GM23338 (cell line): ENCODE measurements at regions not wholly inside any gene's neighbourhood (a gene's known extent, or its start where the extent isn't known, plus 50 kb on each side); places are given as distances from the start of the nearest gene placed in this dataset.

Source experiments
- ATAC-seq: fragments of 200-7000 bp; cut with Tn5 transposase; 3 replicates; pipeline ENCODE4 v1.9.1; 2020
- DNase-seq: peaks from one replicate; pipeline ENCODE4 v3.0.0-alpha.2; 2015; ENCODE audit warnings: low spot score
- H2AFZ ChIP-seq: fragments of 200-600 bp; sonication (generic); 2 replicates; pipeline ENCODE4 v1.8.0; 2016; ENCODE audit warnings: antibody characterized with exemption, mild to moderate bottlenecking, moderate library complexity
- H3F3A ChIP-seq: fragments of 200-600 bp; sonication (generic); replicated peaks from 2 replicates; pipeline ENCODE4 v1.8.0; 2017; ENCODE audit warnings: antibody characterized with exemption, mixed run types, low read depth
- H3K27ac ChIP-seq: fragments of 200-600 bp; sonication (generic); 2 replicates; pipeline ENCODE4 v1.6.1; 2016; ENCODE audit warnings: low read depth
- H3K27me3 ChIP-seq: fragments of 200-600 bp; sonication (generic); 2 replicates; pipeline ENCODE4 v1.8.0; 2016; ENCODE audit warnings: mild to moderate bottlenecking, mixed run types, moderate library complexity; ENCODE audit not compliant: insufficient read depth
- H3K36me3 ChIP-seq: fragments of 200-600 bp; sonication (generic); 2 replicates; pipeline ENCODE4 v1.8.0; 2016; ENCODE audit warnings: mild to moderate bottlenecking; ENCODE audit not compliant: insufficient read depth
- H3K4me1 ChIP-seq: fragments of 200-600 bp; sonication (generic); 2 replicates; pipeline ENCODE4 v1.8.0; 2016; ENCODE audit warnings: mild to moderate bottlenecking, moderate library complexity; ENCODE audit not compliant: insufficient read depth
- H3K4me2 ChIP-seq: fragments of 200-600 bp; sonication (generic); 2 replicates; pipeline ENCODE4 v1.7.1; 2017; ENCODE audit warnings: mixed run types
- H3K4me3 ChIP-seq: fragments of 200-600 bp; sonication (generic); 2 replicates; pipeline ENCODE4 v1.6.1; 2016; ENCODE audit warnings: mixed run types
- H3K79me2 ChIP-seq: fragments of 200-600 bp; sonication (generic); replicated peaks from 2 replicates; pipeline ENCODE4 v1.8.0; 2017; ENCODE audit warnings: mild to moderate bottlenecking; ENCODE audit not compliant: insufficient read depth
- H3K9me2 ChIP-seq: fragments of 200-600 bp; sonication (generic); 2 replicates; pipeline ENCODE4 v1.8.0; 2017; ENCODE audit not compliant: insufficient read depth
- H4K20me1 ChIP-seq: fragments of 200-600 bp; sonication (generic); replicated peaks from 2 replicates; pipeline ENCODE4 v1.8.0; 2017; ENCODE audit warnings: mild to moderate bottlenecking; ENCODE audit not compliant: insufficient read depth
- H3K27ac Mint-ChIP-seq: 2 replicates; pipeline ENCODE4 v1.8.0; 2020; ENCODE audit warnings: inconsistent platforms, mild to moderate bottlenecking, moderate library complexity, mixed read lengths
- H3K27me3 Mint-ChIP-seq: 3 replicates; pipeline ENCODE4 v1.8.0; 2022; ENCODE audit warnings: low read depth, mild to moderate bottlenecking, moderate library complexity, mixed read lengths, inconsistent platforms; ENCODE audit not compliant: insufficient read depth, poor library complexity
- H3K36me3 Mint-ChIP-seq: 3 replicates; pipeline ENCODE4 v1.8.0; 2021; ENCODE audit warnings: low read depth, mild to moderate bottlenecking, inconsistent platforms, moderate library complexity, mixed read lengths
- H3K4me1 Mint-ChIP-seq: 3 replicates; pipeline ENCODE4 v1.8.0; 2020; ENCODE audit warnings: mild to moderate bottlenecking, inconsistent platforms, mixed read lengths
- H3K4me3 Mint-ChIP-seq: 3 replicates; pipeline ENCODE4 v1.8.0; 2021; ENCODE audit warnings: moderate library complexity, mild to moderate bottlenecking, inconsistent platforms, mixed read lengths
- H3K9me3 Mint-ChIP-seq: 3 replicates; pipeline ENCODE4 v1.8.0; 2020; ENCODE audit warnings: moderate library complexity, mild to moderate bottlenecking, inconsistent platforms, mixed read lengths
- CREB1 ChIP-seq: fragments of 250-450 bp; sonication (Bioruptor Pico); IDR thresholded peaks from 2 replicates; pipeline ENCODE4 v1.5.0; 2020; ENCODE audit warnings: low read depth, mild to moderate bottlenecking, moderate library complexity
- ETS1 ChIP-seq: IDR thresholded peaks from 2 replicates; pipeline ENCODE4 v1.6.1; 2016; ENCODE audit warnings: antibody characterized with exemption
- EZH2phosphoT487 ChIP-seq: fragments of 200-600 bp; sonication (generic); IDR thresholded peaks from one replicate; pipeline ENCODE4 v1.8.1; 2018; ENCODE audit warnings: antibody characterized with exemption; ENCODE audit not compliant: unreplicated experiment
- JUNB ChIP-seq: IDR thresholded peaks from one replicate; pipeline ENCODE4 v1.6.1; 2016; ENCODE audit warnings: antibody characterized with exemption; ENCODE audit not compliant: unreplicated experiment
- NANOG ChIP-seq: IDR thresholded peaks from 2 replicates; pipeline ENCODE4 v1.6.1; 2016; ENCODE audit warnings: antibody characterized with exemption, borderline replicate concordance
- POLR2AphosphoS5 ChIP-seq: IDR thresholded peaks from 2 replicates; pipeline ENCODE4 v1.6.1; 2016; ENCODE audit warnings: antibody characterized with exemption, low read depth
- REST ChIP-seq: IDR thresholded peaks from one replicate; pipeline ENCODE4 v1.6.1; 2018; ENCODE audit warnings: antibody characterized with exemption; ENCODE audit not compliant: unreplicated experiment
- ZNF114 ChIP-seq: fragments of 250-450 bp; sonication (Bioruptor Pico); IDR thresholded peaks from 2 replicates; pipeline ENCODE4 v1.5.0; 2020; ENCODE audit warnings: mild to moderate bottlenecking, moderate library complexity
- ZNF331 ChIP-seq: fragments of 250-450 bp; sonication (Bioruptor Pico); IDR thresholded peaks from 2 replicates; pipeline ENCODE4 v1.5.0; 2020; ENCODE audit warnings: low read depth, mild to moderate bottlenecking, moderate library complexity
- ZNF462 ChIP-seq: fragments of 250-450 bp; sonication (Bioruptor Pico); IDR thresholded peaks from 2 replicates; pipeline ENCODE4 v1.5.0; 2020; ENCODE audit warnings: mild to moderate bottlenecking, moderate library complexity

GRCh38 chr16:76824221-76824620, 366.8 kb upstream of the MON1B start:
- H3K27ac Mint-ChIP-seq, result no peak overlapping the region
- H3K4me1 ChIP-seq, result no peaks in the 10 kb centered on the region
- no peaks in the 10 kb centered on the region; the same call in 2 of the 3 replicates for H3K36me3 Mint-ChIP-seq
- H3K9me3 Mint-ChIP-seq, result peaks cover 70% of the 10 kb centered on the region
- H3K27me3 Mint-ChIP-seq, result peaks cover 3% of the 10 kb centered on the region
- DNase-seq (no peak), ATAC-seq (no peak)
- H4K20me1 ChIP-seq, result no peaks in the 10 kb centered on the region
- H3K36me3 ChIP-seq, result no peaks in the 10 kb centered on the region
- H3K9me2 ChIP-seq, result no peaks in the 10 kb centered on the region
- TF ChIP-seq POLR2AphosphoS5, result no peak
- no peak for TF ChIP-seq ZNF331
- TF ChIP-seq EZH2phosphoT487, result no peak
- TF ChIP-seq REST, result no peak
- TF ChIP-seq JUNB, result no peak
- no peak for TF ChIP-seq CREB1 (CRISPR knock-in tag)
- TF ChIP-seq ETS1, result no peak
- TF ChIP-seq ZNF114, result no peak
- TF ChIP-seq NANOG, result no peak
- no peak for TF ChIP-seq ZNF462 (CRISPR knock-in tag)
- H2AFZ ChIP-seq, result no peak overlapping the region
- H3K79me2 ChIP-seq, result no peaks in the 10 kb centered on the region
- H3F3A ChIP-seq, result no peaks in the 10 kb centered on the region
- H3K4me3 ChIP-seq, result no peak overlapping the region
- no peak overlapping the region for H3K27ac ChIP-seq
- no peak overlapping the region for H3K4me3 Mint-ChIP-seq
- no peak overlapping the region for H3K4me2 ChIP-seq
- H3K27me3 ChIP-seq, result no peaks in the 10 kb centered on the region
- peaks cover 2% of the 10 kb centered on the region; the same call in 1 of the 3 replicates for H3K4me1 Mint-ChIP-seq
